ENCODE measurements at regions not wholly inside any gene's neighbourhood (a gene's known extent, or its start where the extent isn't known, plus 50 kb on each side); places are given as distances from the start of the nearest gene placed in this dataset.

DNA sequence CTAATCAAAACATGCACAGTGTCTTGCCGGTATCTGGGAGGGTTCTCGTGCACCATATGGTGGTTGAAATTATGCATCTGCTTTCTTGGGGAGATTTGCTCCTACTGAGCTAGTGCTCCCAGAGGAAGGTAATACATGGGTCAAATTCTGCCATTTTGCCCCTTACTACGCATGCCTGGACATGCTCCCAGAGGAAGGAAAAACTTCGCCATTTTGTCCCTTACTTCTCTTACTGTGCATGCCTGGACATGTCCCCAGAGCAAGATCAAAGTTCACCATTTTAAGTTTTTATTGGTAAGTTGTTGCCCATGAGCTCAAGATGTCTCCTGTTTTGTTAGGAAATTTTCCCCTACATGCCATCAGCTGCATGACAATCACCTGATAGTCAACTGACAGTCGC is 252.1 kb upstream of the KLHL4 start:
- TF ChIP-seq EZH2 (IDR thresholded peaks at IDR 0.05; ENCODE audit: insufficient read depth, poor library complexity, severe bottlenecking) (no peak), EZH2phosphoT487 (IDR thresholded peaks at IDR 0.05; ENCODE audit: insufficient read depth, low read depth) (no peak)
